ENCODE measurements at regions not wholly inside any gene's neighbourhood (a gene's known extent, or its start where the extent isn't known, plus 50 kb on each side); places are given as distances from the start of the nearest gene placed in this dataset.

DNA sequence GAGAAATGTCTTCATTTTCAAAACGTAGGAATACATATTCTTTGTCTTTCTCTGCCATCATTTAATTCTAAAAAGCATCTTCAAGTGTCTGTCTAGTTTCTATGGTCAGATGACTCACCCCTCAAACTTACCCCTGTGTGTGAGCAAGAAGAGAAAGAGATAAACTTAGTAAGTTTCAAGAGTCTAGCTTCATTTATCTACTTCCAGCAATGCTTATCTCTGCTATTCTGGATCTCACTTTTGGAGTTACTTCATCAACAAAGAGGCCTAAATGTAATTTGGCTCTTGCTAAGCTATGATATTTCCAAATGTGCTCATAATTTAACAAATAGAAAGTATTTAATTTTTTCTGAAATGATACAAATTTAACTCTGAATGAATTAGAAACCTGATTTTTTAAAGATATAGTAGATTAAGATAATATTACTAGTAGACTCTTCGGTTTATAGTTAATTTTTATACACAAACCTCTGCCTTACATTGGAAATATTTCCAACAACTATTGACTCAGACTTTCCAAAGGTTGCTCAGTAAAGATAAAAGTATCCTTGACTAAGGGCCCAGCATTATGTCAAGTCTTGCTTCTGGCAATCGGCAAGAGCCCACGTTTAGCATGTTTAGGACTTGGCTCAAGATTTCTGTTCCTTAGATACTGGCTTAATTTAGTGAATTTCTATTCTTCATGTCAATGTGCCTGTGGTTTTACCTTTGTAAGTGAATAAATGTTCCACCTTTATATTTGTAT is 1511.0 kb upstream of the SLC10A2 start:
- Histone ChIP-seq H3K4me1 (no peaks in the 10 kb centered on the region), H3K36me3 (no peaks in the 10 kb centered on the region), H3K9me3 (no peaks in the 10 kb centered on the region), H3K27me3 (no peaks in the 10 kb centered on the region), H3K4me3 (replicated peaks in 1 of 3) (no peak overlapping the region), H3K27ac (no peak overlapping the region)
- intact Hi-C loops (cut with DNase I), result no loop called here
- WGBS, 2 donors, result 77 to 83% methylated on average over 4 of the region's 4 CpGs
- TF ChIP-seq POLR2A (IDR thresholded peaks at IDR 0.05), result no peak
- TF ChIP-seq, protein P1, sequence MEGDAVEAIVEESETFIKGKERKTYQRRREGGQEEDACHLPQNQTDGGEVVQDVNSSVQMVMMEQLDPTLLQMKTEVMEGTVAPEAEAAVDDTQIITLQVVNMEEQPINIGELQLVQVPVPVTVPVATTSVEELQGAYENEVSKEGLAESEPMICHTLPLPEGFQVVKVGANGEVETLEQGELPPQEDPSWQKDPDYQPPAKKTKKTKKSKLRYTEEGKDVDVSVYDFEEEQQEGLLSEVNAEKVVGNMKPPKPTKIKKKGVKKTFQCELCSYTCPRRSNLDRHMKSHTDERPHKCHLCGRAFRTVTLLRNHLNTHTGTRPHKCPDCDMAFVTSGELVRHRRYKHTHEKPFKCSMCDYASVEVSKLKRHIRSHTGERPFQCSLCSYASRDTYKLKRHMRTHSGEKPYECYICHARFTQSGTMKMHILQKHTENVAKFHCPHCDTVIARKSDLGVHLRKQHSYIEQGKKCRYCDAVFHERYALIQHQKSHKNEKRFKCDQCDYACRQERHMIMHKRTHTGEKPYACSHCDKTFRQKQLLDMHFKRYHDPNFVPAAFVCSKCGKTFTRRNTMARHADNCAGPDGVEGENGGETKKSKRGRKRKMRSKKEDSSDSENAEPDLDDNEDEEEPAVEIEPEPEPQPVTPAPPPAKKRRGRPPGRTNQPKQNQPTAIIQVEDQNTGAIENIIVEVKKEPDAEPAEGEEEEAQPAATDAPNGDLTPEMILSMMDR (IDR thresholded peaks at IDR 0.05), result no peak
- no peak for DNase-seq

DNA sequence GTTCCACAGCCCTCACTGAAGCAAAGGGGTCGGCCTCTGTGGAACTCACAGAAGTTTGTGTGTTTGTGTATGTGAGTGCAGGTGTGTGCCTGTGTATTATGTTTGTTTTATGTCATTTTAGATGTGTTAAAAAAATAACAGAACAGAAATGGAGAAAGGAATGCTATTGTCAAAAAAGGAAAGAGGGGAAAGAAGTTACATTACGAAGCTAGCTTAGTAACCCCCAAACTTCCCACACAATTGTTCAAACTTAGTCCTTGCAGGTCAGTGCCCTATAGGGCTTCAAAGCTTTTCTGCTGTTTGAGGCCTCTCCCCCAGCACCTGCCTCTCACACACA is 1505.6 kb upstream of the SLC10A2 start:
- Histone ChIP-seq H3K4me1 (peaks cover 0 to 4% of the 10 kb centered on the region in 2 donors), H3K9me3 (no peaks in the 10 kb centered on the region), H3K27ac (no peak overlapping the region), H3K36me3 (no peaks in the 10 kb centered on the region), H3K27me3 (no peaks in the 10 kb centered on the region), H3K4me3 (replicated peaks in 1 of 3) (no peak overlapping the region)
- intact Hi-C loops (cut with DNase I), result no loop called here
- TF ChIP-seq, protein P1 (IDR thresholded peaks at IDR 0.05), result no peak
- no peak for TF ChIP-seq POLR2A (IDR thresholded peaks at IDR 0.05)
- no peak for DNase-seq
- 49 to 57% methylated on average over 2 of the region's 2 CpGs for WGBS, 2 donors

DNA sequence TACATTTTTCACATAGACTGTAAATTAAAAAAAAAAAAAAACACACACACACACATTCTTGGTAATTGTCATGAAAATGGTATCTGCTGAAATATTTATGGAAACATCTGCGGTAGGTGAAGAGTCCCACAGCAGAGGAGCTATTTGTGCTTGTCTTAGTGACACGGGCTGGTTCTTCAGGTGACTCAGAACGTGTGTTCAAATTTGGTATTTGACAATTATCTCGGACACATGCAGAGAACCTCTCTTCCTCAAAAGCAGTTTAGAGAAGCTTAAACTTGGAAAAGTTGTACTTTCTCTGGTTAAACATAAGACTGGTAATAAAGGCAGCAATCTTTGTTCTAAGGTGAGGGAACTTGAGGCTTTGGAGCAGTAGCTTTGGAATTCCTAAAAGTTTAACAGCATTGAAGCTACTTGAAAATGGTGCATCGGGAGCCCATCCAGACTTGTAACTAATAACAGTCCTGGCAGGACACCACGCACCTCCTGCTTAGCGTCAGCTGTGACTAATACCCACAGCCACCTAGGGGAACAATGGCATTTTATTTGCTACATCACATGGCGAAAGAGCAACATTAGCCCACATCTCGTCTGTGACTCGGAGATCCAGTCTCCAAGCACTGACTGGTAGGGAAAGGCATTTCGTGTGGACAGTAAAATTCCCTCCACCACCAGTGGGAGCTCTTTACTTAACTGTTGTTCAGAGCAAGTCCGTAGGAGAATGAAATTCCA is 1505.1 kb upstream of the SLC10A2 start:
- intact Hi-C loops (cut with DNase I), result no loop called here
- Histone ChIP-seq H3K4me1 (peaks cover 0 to 4% of the 10 kb centered on the region in 2 donors), H3K27ac (no peak overlapping the region), H3K36me3 (no peaks in the 10 kb centered on the region), H3K27me3 (no peaks in the 10 kb centered on the region), H3K4me3 (replicated peaks in 1 of 3) (no peak overlapping the region), H3K9me3 (no peaks in the 10 kb centered on the region)
- WGBS, 2 donors, result 35 to 37% methylated on average over 12 of the region's 12 CpGs
- DNase-seq, result peak; percentile 63 to 66
- no peak for TF ChIP-seq POLR2A (IDR thresholded peaks at IDR 0.05)
- TF ChIP-seq, protein P1 (IDR thresholded peaks at IDR 0.05), result peak in 5 of 6 experiments; percentile 31 to 74 (median 61)

DNA sequence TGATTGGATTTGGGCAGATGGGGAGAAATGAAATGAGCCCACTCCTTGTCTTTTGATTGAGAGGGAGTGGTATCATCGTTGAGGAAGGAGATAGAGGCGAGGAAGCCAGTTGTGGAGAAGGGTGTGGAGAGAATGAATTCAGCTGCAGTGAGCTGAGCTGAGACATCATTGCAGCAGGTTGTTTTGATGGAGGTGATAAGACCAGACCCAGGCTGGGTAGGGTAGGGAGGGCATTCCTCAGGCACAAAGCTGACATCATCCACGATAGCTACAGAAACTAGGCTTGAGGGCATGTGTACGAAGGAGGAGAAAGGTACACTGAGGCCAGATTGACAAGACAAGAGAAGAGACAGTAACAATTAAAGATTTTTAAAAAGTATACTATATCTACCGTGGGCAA is 1500.9 kb upstream of the SLC10A2 start:
- Histone ChIP-seq H3K4me3 (replicated peaks in 1 of 3) (no peak overlapping the region), H3K9me3 (no peaks in the 10 kb centered on the region), H3K36me3 (no peaks in the 10 kb centered on the region), H3K4me1 (peaks cover 0 to 4% of the 10 kb centered on the region in 2 donors), H3K27ac (no peak overlapping the region), H3K27me3 (no peaks in the 10 kb centered on the region)
- 89 to 92% methylated on average over 5 of the region's 5 CpGs for WGBS, 2 donors
- no peak for DNase-seq
- TF ChIP-seq POLR2A (IDR thresholded peaks at IDR 0.05), result no peak
- intact Hi-C loops (cut with DNase I), result no loop called here

DNA sequence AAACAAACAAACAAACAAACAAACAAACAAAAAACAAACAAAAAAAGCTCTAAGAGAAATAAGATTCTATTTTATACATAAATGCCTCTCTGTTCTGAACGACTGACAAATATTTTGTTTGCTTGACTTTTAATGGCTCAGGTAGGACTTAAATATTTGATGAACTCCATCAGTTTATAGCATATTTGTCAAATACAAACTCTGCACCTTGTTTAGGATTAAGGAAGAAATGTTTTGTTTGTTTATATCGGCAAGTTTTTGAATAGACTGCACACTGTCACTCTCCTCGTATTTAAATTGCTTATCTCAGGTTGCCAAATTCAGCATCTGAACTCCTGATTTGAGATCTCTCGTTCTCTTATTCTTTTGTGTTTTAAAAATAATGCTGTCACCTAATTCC is 1499.7 kb upstream of the SLC10A2 start:
- WGBS, 2 donors, result 93% methylated on average over 4 of the region's 4 CpGs
- TF ChIP-seq POLR2A (IDR thresholded peaks at IDR 0.05), result no peak
- TF ChIP-seq, protein P1 (IDR thresholded peaks at IDR 0.05), result no peak
- H3K27ac ChIP-seq, result no peak overlapping the region
- no peaks in the 10 kb centered on the region for H3K4me1 ChIP-seq
- no peak for DNase-seq
- no peak overlapping the region for H3K4me3 ChIP-seq (replicated peaks in 1 of 3)
- H3K9me3 ChIP-seq, result no peaks in the 10 kb centered on the region
- intact Hi-C loops (cut with DNase I), result no loop called here
- no peaks in the 10 kb centered on the region for H3K27me3 ChIP-seq
- no peaks in the 10 kb centered on the region for H3K36me3 ChIP-seq

All from thyroid gland (tissue), 4 donors.